Posterior cingulate gyrus (tissue), 11 donors: ENCODE measurements at regions not wholly inside any gene's neighbourhood (a gene's known extent, or its start where the extent isn't known, plus 50 kb on each side); places are given as distances from the start of the nearest gene placed in this dataset.

Experiments
- DNase-seq, 10 donors: peaks; one replicate each; pipeline versions ENCODE4 v3.0.0 to v3.0.0-alpha.2; 2020 to 2021; ENCODE audit warnings: mixed read lengths in 3 of 10
- intact Hi-C: fragments of 100-400 bp; cut with DNase I; formaldehyde crosslinking; loops from one replicate; pipeline ENCODE4 v1.15.1; 2023

DNA sequence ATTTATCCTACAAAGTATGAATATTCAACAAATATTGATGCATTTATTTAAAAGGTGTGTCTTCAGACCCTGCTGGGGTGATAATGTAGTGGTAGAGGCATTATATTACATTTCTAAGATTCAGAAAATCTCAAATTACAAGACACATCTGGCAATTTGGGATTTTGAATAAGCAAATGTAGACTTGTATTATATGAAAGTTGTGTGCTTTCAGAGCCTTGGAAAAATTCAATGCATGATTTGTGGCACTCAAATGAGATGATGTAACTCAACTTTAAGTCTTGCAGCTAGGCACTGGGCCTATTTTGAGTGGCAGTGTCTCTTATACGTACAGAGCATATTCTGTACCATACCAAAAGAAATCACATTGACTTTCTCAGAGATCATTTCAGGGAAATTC is 214.4 kb downstream of the ETS1 start:
- no peak for DNase-seq
- intact Hi-C loops = no loop called here

DNA sequence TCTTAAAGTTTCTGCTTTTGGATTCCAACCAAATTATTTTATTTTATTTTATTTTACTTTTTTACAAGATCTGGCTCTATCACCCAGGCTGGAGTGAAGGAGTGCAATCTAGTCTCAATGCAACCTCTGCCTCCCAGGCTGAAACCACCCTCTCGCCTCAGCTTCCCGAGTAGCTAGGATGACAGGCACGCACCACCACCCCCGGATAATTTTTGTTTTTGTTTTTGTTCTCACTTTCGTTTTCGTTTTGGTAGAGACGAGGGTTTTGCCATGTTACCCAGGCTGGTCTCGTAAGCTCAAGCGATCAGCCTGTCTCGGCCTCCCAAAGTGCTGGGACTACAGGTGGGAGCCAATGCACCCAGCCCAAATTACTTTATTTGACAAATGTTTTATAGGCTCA is 219.8 kb downstream of the ETS1 start:
- no peak for DNase-seq
- intact Hi-C loops = no loop called here

DNA sequence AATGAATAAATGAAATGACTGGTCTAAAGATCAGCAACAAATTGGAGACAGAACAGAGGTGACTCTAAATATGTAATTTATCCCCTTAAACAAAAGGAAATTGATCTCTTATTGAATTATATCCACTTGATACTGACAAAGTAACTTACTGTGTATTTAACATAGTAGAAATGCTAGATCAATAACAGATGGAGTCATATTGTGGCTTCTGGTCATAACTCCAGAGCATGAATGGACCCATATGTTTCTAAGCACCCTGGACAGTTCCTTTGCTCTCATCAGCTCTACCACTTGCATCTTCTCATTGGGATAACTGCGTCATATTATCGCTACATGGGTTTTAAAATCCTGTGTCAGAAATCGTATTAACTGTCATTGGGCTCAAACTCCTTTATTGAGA is 222.3 kb downstream of the ETS1 start:
- DNase-seq = no peak
- intact Hi-C loops = no loop called here

DNA sequence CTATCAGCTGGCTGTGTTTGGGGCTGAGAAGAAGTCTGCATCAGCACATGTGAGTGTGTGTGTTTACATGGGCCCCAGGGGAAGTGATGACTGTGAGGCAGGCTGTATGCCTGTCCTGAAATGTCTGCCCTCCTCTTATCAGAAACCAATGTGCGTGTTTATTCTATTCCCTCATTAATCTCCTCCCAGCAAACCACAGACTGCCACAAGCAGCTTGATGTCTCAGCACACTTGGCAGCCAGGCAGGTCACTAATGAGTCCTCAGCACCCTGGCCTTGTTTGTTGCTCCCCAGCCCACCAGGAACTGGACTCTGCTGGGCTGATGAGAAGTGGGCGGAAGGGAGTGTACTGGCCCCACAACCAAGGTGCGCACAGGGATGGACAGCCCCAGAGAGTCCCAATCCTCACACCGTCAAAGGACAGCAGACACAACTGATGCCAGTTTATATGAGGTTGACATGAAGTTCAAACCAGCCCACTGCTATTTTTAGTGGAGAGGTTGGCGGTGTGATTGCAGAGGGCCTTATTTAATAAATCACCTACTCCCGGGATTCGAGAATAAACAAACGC is 225.8 kb downstream of the ETS1 start:
- DNase-seq = no peak

DNA sequence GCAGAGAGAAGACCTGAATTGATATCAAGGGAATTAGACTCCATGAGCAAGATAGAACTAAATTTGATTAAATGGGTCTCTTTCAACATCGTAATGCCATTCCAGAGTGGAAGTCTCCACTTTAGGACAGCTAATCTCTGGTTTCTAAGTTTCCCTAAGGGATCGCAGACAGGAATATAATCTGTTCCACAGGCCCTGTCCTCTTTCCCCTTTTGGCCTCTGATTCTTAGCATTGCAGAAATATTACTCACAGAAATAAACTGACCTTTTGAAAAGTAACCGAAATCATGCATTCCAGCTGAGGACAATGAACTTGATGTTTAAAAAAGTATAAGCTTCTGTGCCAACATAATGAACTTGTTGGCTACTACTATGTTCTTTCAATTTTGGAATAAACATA is 227.8 kb downstream of the ETS1 start:
- no peak for DNase-seq
- intact Hi-C loops = no loop called here

More for the DNA sequence above, 225.8 kb downstream of the ETS1 start:
- intact Hi-C loops = no loop called here

DNA sequence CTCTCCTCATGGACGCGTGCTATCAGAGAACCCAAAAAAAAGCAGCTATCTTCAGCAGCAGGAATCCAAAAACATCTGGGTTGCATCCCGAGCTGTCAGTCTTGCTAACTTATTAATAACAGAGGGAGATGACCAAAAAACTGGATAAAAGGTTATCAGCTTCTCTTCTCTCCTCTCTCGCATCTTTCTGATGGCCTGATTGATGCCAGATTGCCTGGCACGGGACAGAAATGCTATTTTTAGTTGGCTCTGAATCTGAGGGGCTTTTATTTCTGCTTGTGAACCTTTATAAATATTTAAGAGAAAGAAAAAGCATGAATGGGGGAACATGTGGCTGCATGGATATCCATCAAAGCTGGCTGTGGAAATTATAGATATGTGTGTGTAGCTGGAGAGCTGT is 230.3 kb downstream of the ETS1 start:
- DNase-seq = no peak
- intact Hi-C loops = no loop called here

DNA sequence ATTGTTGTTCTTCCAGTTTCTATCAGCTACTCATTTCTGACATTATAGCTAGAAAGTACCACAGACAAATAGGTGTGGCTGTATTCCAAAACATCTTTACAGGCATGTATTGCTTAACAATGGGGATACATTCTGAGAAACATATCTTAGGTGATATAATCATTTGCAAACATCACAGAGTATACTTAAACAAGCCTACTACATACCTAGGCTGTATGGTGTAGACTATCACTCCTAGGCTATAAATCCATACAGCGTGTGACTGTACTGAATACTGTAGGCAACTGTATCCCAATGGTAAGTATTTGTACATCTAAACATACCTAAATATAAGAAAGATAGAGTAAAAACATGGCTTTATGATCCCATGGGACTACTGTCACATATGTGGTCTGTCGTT is 231.8 kb downstream of the ETS1 start:
- intact Hi-C loops = no loop called here
- DNase-seq = no peak

DNA sequence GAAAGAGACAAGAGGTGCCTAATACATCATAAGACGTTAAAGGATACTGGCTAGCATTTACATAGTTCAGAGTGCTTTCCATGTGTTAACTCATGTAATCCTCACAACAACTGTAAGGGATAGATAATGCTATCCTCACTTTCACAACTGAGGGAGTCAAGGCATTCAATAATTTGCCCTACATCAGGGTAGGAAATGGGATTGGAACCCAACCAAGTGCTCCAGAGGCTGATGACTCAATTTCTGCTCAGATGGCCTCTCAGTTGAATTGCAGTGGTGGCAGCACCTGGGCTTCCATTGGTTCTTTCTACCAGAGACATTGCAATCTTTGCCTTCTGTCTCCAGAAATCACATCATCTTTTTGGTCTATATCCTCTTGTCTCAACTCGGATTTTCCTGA is 232.9 kb downstream of the ETS1 start:
- DNase-seq = no peak
- intact Hi-C loops = no loop called here

DNA sequence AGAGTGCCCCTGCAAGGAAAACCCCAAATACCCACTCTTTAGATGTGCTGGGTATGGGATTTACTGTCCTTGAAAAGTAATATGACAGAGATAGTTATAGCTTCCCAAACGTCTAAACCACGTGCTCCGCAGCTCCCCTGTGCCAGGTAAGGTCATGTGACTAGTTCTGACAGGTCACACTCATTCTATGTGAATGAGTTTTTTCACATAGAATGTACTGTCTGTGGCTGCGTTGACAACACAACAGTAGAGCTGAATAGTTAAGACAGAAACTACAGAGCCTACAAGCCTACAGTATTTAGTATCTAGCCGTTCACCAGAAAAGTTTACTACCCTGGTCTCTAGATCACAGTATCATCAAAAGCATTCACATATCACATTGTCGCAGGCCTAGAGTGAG is 236.2 kb downstream of the ETS1 start:
- peak in 1 of 10 donors; percentile 37 for DNase-seq
- intact Hi-C loops = no loop called here

DNA sequence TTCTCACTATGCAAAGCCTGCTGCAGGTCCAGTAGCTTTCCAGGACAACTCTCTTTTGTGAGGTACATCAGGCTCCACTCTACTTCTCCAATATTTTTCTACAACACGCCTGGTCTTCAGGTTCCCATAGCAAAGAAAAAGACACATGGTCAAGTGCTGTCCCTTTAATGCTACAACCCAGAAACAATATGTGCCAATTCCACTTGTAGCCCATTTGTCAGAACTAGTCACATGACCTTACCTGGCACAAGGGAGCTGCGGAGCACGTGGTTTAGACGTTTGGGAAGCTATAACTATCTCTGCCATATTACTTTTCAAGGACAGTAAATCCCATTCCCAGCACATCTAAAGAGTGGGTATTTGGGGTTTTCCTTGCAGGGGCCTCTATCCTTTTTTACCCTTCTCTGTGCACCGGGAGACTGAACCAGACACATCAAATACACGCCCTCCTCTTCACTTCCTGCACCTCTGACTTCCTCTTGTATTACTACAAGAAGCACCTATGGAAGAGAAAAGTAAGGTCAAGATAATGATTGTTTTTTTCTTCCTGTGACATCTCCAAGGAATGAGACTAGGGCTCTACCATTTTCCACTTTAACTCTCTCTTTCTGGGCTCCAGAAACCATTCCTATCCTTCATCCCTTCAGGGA is 237.6 kb downstream of the ETS1 start:
- intact Hi-C loops = no loop called here
- no peak for DNase-seq

DNA sequence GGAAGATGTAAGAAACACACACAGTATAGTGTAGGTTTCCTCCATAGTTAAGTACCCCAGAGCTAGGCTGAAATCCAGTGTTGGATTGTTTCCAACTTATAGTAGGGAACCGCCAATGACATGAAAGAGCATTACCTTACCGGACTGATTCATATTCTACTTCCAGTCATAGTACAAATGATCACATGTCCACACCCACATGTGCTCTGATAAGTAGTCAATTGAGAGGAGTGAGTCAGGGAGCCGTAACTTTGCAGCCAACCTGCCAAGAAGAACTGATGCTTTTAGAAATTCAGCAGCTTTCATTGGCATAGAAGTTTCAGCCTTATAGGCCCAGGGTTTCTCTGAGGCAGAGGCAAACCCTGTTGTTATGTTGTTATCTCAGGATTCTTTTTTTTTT is 240.6 kb downstream of the ETS1 start:
- DNase-seq = no peak
- intact Hi-C loops = no loop called here

DNA sequence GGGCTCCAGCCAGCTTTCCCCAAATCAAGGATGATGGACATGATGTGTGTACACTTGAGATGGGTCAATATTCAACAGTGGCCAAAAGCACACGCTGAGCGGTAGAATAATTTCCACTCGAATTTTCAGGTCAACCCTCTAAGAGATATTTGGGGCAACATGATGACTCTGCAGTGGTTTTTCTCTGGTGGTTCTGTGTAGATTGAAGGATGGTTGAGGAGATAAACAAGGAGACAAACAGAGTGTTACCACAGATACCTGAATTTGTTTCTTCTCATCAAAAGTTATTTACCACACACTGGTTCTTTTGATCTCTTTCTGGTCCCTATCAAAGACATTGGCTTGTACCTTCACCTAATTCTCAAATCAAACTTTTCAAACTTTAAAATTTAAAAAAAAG is 242.0 kb downstream of the ETS1 start:
- no peak for DNase-seq
- intact Hi-C loops = no loop called here

DNA sequence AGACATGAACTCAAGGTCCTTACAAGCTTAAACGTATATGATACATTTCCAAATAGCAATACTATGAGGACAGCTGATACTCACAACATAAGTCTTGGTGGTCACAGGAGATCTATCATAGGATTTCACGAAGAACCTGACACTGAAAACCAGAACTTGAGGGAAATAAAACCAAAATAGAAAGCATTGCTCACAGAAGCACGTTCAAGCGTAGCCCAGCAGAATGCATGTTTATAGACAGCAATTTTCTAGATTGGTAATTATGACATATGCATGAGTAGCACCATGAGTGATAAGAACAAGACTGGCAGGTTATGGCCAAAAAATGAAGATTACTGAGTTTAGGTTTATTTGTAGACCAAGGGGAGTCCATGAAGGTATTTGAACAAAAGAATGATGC is 243.5 kb downstream of the ETS1 start:
- intact Hi-C loops = no loop called here

DNA sequence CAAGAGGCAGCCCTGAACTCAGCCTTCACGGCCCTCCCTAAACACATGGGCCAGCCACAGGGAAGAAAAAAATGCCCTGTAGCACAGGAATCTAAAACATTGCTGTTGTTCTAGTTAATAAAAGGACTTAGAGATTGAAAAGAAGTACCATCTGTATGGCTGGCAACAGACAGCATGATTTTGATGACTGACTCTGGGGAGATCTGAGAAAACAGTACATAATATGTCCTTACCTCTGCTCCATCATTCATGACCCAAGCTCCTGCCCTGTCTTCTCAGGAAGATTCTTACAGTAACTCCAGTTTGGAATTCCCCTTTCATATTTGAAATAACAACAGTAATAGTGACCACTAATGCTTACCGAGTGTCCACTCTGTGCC is 244.2 kb downstream of the ETS1 start:
- intact Hi-C loops = no loop called here
- no peak for DNase-seq

More for the DNA sequence above, 243.5 kb downstream of the ETS1 start:
- DNase-seq = no peak

DNA sequence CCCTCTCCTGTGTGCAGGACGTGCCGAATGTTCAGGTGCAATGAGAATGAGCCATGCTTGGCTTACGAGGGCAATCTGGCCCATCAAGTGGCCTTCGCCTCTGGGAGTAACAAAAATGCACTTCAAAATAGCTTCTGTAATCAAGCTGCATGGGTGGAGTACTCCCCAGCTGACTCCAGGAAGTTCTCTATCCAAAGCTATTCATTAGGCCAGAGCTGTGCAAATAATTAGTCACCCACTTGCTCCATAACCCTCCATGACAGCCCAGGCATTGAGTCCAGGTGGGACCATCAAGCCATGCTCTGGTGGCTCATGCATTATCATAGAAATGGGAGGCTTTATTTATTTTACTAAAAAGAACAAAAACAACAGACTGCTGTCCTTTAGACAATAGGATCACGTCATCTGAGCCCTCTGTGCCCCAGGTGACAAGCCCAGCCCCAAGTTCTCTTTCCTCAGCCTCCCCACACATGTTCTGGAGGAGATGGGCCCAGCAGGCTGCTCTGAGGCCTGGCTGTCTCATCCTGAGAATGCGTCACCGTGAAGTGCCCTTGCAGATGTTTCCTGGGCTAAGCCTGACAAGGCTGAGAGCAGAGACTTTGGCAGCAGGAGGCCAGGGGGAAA is 244.7 kb downstream of the ETS1 start:
- intact Hi-C loops = no loop called here
- peak in 1 of 10 donors; percentile 63 for DNase-seq

DNA sequence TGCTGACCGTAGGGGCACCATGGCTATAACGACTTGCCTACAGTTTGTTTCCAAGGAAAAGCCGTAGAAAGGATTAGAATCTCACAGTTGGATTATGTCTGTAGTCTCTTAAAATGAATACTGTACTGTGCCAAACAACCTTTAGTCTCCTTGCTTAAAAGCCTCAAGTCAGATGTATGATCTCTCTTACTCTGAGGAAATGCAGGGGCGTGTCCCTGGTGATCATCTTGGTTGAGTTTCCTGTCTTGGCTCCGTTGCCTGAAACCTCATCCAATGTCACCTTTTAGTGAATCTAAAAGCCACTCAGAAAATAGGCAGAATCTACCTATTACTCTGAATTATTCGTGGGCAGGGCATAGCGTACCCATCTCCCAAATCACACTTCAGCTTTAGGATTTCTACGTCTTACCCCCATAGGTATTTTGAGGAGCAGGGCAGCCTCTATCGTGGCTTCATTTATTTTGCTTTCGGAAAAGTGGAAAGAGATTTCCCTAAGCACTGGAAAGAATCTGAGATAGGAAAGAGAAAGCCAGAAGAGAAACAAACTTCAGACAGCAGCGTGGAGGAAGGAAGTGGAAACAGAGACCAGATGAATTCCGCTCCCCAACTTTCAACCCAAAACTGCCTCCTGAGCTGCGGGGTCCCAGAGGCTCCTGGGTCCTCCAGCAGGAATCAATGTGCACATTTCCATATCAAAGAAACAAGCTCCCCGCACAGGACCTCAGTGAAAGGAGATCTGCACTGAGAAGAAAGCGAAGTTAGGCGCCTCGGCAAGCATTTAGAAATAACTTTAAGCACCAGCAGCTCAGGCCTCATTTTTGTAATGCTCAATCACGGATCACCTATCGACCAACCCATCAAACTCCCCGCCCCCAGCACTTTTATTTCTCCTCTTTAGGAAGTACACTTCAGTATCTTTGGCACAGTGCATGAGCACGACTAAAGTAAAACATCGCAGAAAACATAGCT is 245.8 kb downstream of the ETS1 start:
- DNase-seq = no peak
- intact Hi-C loops = no loop called here

DNA sequence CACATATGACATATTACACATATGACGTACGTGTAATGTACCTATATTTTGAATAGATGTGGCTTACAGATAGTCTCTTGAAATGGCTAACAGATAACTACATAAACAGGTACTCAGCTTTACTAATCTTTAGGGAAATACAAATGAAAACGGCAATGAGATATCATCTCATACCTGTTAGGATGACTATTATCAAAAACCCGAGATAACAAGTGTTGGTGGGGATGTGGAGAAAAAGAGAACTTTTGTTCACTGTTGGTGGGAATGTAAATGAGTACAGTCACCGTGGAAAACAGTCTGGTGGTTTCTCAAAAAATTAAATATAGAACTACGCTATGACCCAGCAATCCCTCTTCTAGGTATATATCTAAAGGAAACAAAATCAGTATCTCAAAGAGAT is 247.6 kb downstream of the ETS1 start:
- no peak for DNase-seq
- intact Hi-C loops = no loop called here

DNA sequence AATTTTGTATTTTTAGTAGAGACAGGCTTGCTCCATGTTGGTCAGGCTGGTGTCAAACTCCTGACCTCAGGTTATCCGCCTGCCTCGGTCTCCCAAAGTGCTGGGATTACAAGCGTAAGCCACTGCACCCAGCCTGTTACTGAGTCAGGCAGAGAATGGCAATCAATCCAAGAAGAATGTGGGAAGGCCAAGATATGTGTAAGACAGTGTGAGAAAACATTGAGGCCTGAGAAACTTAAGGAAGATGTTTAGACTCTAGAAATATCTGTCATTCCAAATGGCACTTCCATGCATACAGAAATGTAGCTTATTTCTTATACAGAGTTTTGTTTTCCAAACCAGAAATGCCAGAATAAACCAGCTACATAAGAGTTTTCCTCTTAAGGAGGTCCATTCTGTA is 248.5 kb downstream of the ETS1 start:
- DNase-seq = no peak
- intact Hi-C loops = no loop called here

DNA sequence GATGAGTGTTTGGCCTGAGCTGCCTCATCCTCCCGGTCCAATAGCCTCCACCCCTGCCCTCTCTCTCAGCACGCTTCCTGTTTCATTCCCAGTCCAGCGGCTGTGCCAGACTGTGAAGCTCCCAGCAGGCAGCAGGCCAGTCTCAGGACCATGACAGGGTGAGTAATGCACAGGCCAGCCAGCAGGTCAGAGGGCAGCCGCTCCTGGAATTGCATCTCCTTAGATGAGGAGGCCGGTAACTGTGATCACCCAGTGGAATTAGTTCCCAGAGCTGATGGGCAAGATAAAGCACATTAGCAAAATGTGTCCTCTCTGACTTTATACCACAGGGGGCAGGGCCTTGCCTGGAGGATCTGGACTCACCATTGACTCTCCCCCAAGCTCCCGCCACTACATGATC is 251.2 kb downstream of the ETS1 start:
- DNase-seq = peak in 1 of 10 donors; percentile 83
- intact Hi-C loops = no loop called here

DNA sequence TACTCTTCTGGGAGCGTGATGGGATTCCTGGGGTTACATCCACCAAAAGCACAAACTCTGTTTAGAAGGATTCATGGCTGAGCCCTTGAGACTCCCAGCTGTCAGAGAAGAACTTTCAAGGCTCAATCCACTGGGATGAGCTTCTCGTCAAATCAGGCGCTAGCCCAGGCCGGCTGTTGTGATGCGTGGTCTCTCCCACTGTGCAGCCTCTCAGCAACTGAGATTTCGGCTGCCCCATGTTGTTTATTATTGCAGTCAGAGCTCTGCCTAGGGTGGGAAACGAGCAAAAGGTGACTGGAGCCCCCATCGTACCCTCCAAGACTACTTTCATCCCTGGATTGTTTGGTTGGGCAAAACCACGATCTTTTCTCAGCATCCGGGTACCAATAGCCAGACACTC is 251.6 kb downstream of the ETS1 start:
- intact Hi-C loops = no loop called here
- no peak for DNase-seq

DNA sequence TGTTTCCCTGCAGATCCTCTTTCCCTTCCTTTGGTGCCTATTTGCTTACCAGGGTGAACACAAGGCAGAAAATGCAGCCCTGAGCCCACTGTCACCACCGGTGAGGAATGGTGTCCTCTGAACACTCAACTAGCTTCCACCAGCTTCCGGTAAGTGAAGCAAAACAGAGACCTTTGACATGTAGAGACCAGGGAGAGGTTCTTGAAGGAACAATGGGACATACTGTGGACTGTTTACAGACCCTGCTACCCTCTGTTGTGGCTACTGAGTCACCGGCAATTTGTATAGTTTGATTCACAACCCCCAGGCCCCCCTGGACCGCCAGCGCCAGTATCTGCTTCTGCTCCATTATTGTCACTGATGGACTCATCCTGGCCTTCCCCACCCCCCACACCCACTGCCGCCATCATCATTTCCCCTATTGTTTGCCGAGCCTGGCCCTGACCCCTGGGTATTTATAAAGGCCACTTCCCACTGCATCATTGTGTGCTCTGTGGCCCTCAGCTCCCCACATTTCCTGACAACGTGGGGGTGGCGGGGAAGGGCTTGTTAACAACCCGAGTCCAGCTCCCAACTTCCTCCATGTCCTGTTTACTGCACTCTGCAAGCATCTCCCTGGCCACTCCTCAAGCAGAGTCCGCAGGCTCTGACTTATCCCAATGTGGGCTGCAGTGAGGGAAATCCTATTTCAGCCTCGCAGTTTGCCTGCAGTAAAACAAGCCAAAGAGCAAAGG is 252.9 kb downstream of the ETS1 start:
- no peak for DNase-seq
- intact Hi-C loops = no loop called here
